ENCODE measurements at regions not wholly inside any gene's neighbourhood (a gene's known extent, or its start where the extent isn't known, plus 50 kb on each side); places are given as distances from the start of the nearest gene placed in this dataset.

DNA sequence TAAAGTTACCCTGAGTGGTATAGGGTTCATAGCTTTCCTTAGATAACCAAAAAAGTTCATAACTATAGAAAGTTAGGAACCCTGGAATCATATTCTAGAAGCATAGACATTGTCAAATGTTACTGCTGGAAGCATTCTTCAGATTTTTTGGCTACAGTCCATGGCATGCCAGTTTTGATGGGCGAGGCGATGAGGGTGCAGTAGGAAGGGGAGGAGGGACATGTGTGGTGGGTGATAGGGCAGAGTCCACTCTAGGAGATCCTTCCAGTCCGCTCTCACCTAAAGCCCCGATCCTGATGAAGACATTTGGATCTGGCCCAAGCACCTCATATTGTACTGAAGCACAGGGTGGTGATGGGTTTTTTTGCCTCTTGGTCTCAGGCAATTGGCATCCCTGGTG, 91.8 kb downstream of the HRH4 start:
- Mint-ChIP-seq H3K4me3 (no peak overlapping the region), H3K27ac (no peak overlapping the region), H3K27me3 (peaks cover 6% of the 10 kb centered on the region), H3K9me3 (no peaks in the 10 kb centered on the region), H3K4me1 (no peaks in the 10 kb centered on the region), H3K36me3 (no peaks in the 10 kb centered on the region)

DNA sequence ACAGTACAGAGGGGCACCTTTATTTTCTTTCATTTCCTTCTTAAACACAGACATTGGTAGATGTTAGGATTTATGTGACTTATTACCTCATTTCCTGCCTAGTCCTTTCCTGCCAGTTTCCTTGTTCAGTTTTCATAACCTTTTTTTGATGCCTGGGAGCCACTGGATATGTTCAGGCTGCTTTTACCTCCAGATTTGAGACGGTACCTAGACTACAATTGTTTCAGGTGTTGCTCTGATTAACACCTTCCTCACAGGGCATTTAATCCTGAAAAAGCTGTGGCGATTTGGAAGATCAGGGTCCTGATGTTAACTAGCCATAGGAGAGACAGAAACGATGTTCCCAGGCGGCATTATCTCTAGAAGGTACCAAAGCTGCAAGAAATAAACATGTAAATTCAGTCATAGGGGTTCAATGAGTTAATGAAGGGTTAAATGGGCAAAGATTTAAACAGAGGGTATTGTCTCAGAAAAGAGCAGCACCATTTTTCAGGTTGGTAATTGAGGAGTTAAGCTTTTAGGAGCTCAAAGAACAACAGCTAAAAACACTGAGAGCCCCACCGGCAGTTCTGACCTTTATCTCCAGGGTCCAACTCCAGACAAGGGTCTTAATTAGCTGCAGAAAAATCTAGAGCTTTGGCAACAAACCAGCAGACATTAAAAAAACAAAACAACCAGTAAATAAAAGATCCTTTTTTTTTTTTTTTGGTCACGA, 93.3 kb downstream of the HRH4 start:
- Mint-ChIP-seq H3K27me3 (peaks cover 6% of the 10 kb centered on the region), H3K9me3 (no peaks in the 10 kb centered on the region), H3K4me1 (no peaks in the 10 kb centered on the region), H3K27ac (no peak overlapping the region), H3K36me3 (no peaks in the 10 kb centered on the region), H3K4me3 (no peak overlapping the region)

DNA sequence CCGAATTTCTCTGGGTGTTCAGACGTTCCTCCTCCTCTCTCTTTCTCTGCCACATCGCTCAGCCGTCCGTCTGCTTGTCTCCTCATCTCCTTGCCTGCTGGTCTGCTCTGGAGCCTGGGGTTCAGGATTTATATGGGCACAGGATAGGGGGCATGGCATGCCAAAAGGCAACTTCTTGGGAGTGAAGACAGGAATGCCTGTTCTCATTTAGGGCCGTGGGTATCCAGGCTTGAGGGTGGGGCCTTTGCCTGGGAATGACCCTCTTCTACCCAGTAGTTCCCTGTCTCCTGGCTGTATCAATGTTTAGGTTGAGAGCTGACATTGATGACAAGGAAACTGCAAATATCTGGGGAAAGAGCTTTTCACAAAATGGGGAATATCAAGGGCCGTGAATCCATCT, 98.0 kb downstream of the HRH4 start:
- H3K27ac Mint-ChIP-seq = no peak overlapping the region
- no peaks in the 10 kb centered on the region for H3K9me3 Mint-ChIP-seq
- H3K4me3 Mint-ChIP-seq = no peak overlapping the region
- no peaks in the 10 kb centered on the region for H3K36me3 Mint-ChIP-seq
- H3K4me1 Mint-ChIP-seq = no peaks in the 10 kb centered on the region
- H3K27me3 Mint-ChIP-seq = peaks cover 6% of the 10 kb centered on the region

DNA sequence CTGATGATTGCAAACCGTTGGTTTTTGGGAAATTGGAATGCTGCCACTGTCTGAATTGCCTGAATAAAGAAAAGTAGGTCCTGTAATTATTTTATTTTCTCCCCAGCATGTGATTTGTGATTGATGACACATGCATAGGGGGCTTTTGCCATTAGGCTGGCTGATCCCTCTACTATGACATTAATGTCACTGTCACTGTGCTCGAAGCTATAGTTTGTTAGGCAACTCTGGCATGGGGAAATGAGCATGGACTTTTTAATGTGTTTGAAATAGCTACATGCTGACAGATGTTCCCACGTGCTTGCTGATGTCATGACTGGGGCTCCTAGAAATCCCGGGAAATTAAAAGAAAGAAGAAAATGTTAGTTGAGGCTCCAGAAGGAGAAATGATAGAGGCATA, 99.1 kb downstream of the HRH4 start:
- Mint-ChIP-seq H3K27me3 (peaks cover 6% of the 10 kb centered on the region), H3K4me1 (no peaks in the 10 kb centered on the region), H3K27ac (no peak overlapping the region), H3K9me3 (no peaks in the 10 kb centered on the region), H3K4me3 (no peak overlapping the region), H3K36me3 (no peaks in the 10 kb centered on the region)

DNA sequence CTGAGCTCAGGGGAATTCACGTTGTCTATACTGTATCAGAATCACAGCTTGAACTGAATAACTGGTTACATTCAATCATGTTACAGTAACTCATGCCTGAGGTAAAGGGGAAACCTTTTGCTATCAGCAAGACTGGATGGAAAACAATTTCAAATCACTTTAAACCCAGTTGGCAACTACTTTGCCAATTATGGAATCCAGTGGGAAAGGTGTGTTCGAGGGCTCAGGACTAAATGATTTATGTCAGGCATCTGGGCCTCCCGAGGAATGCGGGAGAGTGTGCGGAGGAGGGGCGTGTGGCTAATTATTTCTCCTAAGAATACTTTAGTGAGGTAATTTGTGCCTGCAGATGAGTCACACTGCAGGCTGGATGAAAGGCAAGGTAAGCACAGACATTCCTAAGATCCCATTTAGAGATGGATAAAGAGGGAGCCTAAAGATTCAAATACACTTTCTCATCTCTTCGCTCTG, 100.1 kb downstream of the HRH4 start:
- Mint-ChIP-seq H3K27ac (no peak overlapping the region), H3K27me3 (peaks cover 6% of the 10 kb centered on the region), H3K4me3 (no peak overlapping the region), H3K36me3 (no peaks in the 10 kb centered on the region), H3K4me1 (no peaks in the 10 kb centered on the region), H3K9me3 (no peaks in the 10 kb centered on the region)

DNA sequence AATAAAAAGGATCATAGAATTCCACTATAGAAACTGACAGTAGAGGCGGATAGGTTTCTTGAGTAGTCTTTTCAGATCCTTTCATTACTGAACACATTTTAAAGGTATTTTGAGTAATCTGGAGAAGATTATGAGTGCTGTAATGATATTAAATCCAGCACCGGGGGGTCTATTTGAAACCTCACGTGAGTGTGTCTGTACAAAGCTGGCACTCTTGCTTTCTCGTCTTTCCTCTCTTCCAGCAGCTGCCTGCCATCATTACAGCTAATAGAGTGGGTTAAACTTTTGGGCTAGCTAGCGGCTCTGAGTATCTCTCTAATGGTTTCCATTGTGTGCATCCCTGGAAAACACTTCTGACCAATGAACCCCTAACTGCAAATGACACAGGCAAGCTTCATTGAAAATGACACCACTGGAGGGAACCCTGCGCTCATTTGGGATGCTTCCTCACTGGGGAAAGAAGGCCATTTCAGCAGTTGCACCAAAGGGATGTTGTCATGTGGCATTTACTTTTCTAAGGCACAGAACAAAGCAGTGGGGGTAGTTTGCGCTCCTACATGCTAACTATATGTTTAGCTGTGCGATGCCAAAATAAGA, 101.0 kb downstream of the HRH4 start:
- H3K4me1 Mint-ChIP-seq = no peaks in the 10 kb centered on the region
- no peak overlapping the region for H3K4me3 Mint-ChIP-seq
- H3K9me3 Mint-ChIP-seq = no peaks in the 10 kb centered on the region
- H3K27ac Mint-ChIP-seq = no peak overlapping the region
- peaks cover 5% of the 10 kb centered on the region for H3K27me3 Mint-ChIP-seq
- no peaks in the 10 kb centered on the region for H3K36me3 Mint-ChIP-seq

DNA sequence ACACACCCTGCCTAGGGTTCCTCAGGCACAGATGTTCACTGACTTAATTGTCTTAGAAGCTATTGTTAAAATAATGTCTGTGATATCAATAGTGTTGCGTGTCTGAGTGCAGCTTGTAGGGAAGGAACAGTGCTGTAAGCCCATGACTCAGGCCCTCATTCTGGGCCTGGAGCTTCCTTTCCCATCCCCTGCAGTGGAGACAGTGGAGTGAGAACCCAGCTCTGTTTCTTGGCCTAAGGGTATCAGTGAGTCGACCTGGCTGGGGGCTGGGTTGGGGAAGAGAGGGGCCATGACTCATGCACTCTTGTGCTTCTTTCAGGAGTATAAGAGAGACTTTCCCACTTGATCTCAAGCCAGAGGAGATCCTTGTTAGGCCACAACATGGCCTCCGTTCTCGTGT, 106.8 kb downstream of the HRH4 start:
- no peak overlapping the region for H3K27ac Mint-ChIP-seq
- no peak overlapping the region for H3K4me3 Mint-ChIP-seq
- H3K27me3 Mint-ChIP-seq = no peaks in the 10 kb centered on the region
- H3K9me3 Mint-ChIP-seq = no peaks in the 10 kb centered on the region
- no peaks in the 10 kb centered on the region for H3K36me3 Mint-ChIP-seq
- no peaks in the 10 kb centered on the region for H3K4me1 Mint-ChIP-seq

DNA sequence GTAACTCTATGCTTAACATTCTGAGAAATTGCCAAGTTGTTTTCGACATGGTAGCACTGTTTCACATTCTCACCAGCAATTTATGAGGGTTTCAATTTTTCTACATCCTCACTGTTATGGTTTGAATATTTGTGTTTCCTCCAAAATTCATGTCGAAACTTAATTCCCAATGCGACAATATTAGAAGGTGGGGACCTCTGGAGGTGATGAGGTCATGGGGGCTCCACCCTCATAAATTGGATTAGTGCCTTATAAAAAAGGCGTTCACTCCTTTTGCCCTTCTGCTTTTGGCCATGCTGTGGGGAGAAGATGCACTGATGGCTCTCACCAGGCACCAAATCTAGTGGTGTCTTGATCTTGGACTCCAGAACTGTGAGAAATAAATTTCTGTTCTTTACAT, 110.3 kb downstream of the HRH4 start:
- Mint-ChIP-seq H3K27me3 (no peaks in the 10 kb centered on the region), H3K36me3 (no peaks in the 10 kb centered on the region), H3K27ac (no peak overlapping the region), H3K4me3 (no peak overlapping the region), H3K9me3 (no peaks in the 10 kb centered on the region), H3K4me1 (no peaks in the 10 kb centered on the region)

DNA sequence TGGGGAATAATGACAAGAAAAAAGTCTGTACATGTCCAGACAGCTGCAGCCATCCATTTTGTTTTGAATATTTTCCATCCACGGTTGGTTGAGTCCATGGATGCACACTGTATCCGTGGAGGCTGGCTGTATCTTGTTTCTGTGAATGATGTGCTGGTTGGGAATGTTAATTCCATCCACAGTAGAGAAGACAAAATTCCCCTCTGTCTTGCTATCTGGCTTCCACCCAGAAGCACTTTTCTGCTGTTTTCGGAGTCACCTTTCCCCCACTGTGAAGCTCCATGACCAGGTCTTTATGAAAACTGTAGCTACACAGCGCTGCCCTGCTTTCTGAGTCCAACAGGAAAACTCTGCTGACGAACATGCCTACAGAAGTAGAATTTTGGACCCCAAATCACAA, 122.3 kb downstream of the HRH4 start:
- H3K27me3 Mint-ChIP-seq = peaks cover 6% of the 10 kb centered on the region
- H3K27ac Mint-ChIP-seq = no peak overlapping the region
- H3K9me3 Mint-ChIP-seq = no peaks in the 10 kb centered on the region
- H3K4me1 Mint-ChIP-seq = no peaks in the 10 kb centered on the region
- no peaks in the 10 kb centered on the region for H3K36me3 Mint-ChIP-seq
- no peak overlapping the region for H3K4me3 Mint-ChIP-seq

DNA sequence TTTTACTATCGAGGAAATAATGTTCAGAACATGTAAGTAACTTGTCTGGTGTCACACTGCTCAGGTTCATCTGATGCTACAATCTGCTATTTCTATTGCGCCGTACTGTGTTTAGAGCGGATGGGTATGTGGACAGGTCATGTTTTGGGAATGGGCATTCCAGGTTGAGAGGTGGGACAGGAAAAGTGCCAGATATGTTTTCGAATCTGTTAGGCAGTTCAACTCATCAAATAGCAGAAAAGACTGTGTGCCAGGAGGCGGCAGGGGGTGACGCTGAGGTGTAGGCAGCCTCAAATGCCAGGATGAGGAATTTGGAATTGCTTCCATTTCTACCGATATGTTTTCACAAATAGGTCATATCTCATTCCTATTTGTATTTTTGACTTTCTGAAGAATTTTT, 123.8 kb downstream of the HRH4 start:
- H3K4me1 Mint-ChIP-seq = no peaks in the 10 kb centered on the region
- no peak overlapping the region for H3K27ac Mint-ChIP-seq
- peaks cover 4% of the 10 kb centered on the region for H3K27me3 Mint-ChIP-seq
- no peaks in the 10 kb centered on the region for H3K9me3 Mint-ChIP-seq
- H3K4me3 Mint-ChIP-seq = no peak overlapping the region
- H3K36me3 Mint-ChIP-seq = no peaks in the 10 kb centered on the region

DNA sequence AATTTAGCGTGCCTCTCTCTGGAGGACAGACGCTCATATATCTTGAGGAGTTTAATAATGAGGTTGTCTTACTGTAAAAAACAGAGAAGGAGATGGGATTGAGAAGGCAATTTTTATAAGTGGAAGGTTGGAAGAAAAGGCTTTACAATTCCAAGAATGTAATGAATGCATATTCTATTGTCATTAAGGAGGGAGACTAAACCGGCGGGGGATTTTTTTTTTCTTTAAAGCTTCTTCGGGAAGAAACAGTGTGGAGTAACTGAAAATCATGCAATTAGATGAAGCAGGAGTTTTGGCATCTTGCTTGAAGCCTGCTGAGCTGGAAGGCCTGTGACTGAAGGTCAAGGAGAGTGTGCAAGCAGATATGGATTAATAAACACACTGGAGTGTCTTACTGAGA, 124.4 kb downstream of the HRH4 start:
- H3K9me3 Mint-ChIP-seq = no peaks in the 10 kb centered on the region
- peaks cover 3% of the 10 kb centered on the region for H3K27me3 Mint-ChIP-seq
- no peaks in the 10 kb centered on the region for H3K4me1 Mint-ChIP-seq
- H3K36me3 Mint-ChIP-seq = no peaks in the 10 kb centered on the region
- H3K27ac Mint-ChIP-seq = no peak overlapping the region
- no peak overlapping the region for H3K4me3 Mint-ChIP-seq

DNA sequence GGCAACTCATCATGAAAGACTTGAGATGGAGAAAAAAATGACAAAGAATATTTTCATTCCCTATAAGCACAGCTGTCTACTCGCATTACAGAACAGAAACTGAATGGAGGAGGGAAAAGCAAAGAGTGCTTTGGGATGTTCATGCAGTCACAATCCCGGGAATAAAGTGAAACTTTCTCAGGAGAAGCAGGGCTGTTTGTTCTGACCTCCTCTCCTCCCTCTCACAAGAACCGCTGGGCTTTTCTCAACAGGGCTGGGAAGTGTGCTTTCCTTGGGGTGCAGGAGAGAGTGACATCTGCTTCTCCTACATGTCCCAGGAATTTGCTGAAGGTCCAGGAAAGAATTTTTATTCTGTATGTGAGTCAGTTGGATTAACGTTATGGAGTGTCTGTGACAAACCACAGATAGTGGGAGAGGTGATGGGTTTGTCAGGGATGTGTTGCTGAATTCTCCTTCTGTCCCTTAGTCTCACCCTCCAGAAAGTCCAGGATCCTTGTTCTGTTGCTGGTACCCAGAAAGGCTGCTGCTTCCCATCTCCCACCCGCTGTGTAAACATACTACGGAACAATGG, 125.6 kb downstream of the HRH4 start:
- Mint-ChIP-seq H3K9me3 (no peaks in the 10 kb centered on the region), H3K4me3 (no peak overlapping the region), H3K4me1 (no peaks in the 10 kb centered on the region)

DNA sequence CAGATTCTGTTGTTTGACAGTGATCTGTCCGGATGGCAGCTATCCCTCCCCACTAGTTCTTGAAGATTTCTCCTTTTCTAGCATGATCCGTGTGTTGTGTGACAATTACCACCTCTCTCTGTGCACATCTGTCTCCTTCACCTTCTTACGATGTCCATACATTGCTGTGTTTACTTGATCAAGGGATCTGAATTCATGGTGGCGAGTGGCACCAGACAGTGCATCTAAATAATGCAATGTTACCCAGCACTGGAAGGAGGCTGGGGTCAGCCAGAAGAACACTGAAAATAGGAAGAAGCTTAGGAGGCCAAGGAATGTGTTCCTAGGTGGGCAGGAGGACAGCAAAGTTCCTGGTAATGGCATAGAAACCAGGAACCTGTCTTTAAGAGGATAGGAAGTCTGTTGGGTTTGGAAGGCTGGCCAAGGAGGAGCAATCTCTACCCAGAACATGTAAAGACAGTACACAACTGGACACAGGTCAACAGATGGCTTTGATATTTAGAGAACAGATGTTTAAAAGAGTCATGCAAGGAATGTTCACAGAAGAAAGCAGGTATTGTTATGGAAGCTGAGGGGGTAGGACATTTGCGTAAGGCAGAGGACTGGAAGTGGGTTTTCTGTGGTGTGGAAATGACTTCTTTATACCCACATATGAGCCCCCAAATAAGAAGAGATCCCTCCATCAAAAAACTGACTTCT, 126.4 kb downstream of the HRH4 start:
- Mint-ChIP-seq H3K36me3 (no peaks in the 10 kb centered on the region), H3K4me1 (no peaks in the 10 kb centered on the region), H3K27ac (no peak overlapping the region), H3K4me3 (no peak overlapping the region), H3K27me3 (peaks cover 1% of the 10 kb centered on the region), H3K9me3 (no peaks in the 10 kb centered on the region)

More for the DNA sequence above, 125.6 kb downstream of the HRH4 start:
- Mint-ChIP-seq H3K36me3 (no peaks in the 10 kb centered on the region), H3K27me3 (peaks cover 3% of the 10 kb centered on the region), H3K27ac (no peak overlapping the region)

DNA sequence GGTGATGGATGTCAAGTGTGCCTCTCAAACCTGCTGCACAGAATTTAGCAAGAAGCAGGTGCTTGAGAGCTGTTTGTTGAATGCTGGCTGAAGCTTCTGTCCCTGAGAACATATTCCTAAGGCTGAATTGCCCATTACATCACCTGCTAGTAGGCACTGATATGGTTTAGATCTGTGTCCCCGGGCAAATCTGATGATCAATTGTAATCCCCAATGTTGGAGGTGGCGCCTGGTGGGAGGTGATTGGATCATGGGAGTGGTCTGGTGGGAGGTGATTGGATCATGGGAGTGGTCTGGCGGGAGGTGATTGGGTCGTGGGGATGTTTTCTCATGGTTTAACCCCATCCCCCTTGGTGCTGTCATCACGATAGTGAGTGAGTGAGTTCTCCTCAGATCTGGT, 128.0 kb downstream of the HRH4 start:
- Mint-ChIP-seq H3K9me3 (no peaks in the 10 kb centered on the region), H3K27ac (no peak overlapping the region), H3K27me3 (no peaks in the 10 kb centered on the region), H3K4me1 (no peaks in the 10 kb centered on the region), H3K36me3 (no peaks in the 10 kb centered on the region), H3K4me3 (no peak overlapping the region)

DNA sequence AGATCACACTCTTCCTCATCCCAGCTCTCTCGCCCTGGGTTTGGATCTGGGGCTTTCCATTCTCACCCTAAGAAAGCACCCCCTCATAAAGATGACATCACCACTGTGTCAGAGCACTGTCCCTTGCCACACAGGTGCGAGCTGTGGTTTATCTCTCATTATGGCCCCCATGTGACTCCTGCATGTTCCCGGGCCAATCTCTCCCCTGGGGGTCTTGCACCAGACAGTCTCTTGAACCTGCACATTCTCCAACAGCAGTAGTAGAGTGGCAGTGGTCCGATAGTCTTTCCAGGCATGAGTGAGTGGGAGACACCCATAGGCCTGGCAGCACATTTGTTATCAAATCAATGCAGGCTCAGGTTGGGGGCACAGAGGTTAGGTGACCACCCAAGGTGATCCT, 130.5 kb downstream of the HRH4 start:
- no peaks in the 10 kb centered on the region for H3K9me3 Mint-ChIP-seq
- H3K4me1 Mint-ChIP-seq = no peaks in the 10 kb centered on the region
- H3K27me3 Mint-ChIP-seq = no peaks in the 10 kb centered on the region
- no peak overlapping the region for H3K4me3 Mint-ChIP-seq
- no peaks in the 10 kb centered on the region for H3K36me3 Mint-ChIP-seq
- H3K27ac Mint-ChIP-seq = no peak overlapping the region

DNA sequence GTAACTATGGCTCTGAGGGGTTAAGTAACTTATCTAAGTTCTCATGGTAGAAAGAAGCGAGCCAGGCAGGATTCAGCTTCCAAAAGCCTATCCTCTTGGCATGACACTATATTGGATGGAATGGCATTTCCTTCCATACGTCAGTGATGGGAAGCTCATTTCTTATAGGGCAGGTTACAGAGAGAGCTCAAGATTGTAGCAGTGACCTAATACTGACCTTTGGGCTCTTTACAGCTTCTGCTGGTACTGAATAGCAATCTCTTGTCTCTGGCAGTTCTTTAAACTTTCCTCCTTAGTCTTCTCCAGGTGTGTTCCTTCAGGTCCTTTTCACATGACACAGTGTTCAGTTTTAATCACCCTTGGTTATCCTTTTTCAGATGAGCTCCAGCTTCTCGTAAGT, 133.0 kb downstream of the HRH4 start:
- no peak overlapping the region for H3K27ac Mint-ChIP-seq
- no peak overlapping the region for H3K4me3 Mint-ChIP-seq
- H3K36me3 Mint-ChIP-seq = no peaks in the 10 kb centered on the region
- H3K27me3 Mint-ChIP-seq = no peaks in the 10 kb centered on the region
- no peaks in the 10 kb centered on the region for H3K4me1 Mint-ChIP-seq
- no peaks in the 10 kb centered on the region for H3K9me3 Mint-ChIP-seq

All from activated naive CD4-positive, alpha-beta T cell treated with anti-CD3 and anti-CD28 coated beads, Interleukin-2, amount 50 U/mL, for 24 hours (primary cell).